GM23248 (cell line): ENCODE measurements at regions not wholly inside any gene's neighbourhood (a gene's known extent, or its start where the extent isn't known, plus 50 kb on each side); places are given as distances from the start of the nearest gene placed in this dataset.

ENCODE experiments used
- EZH2 ChIP-seq: fragments of 200-600 bp; sonication (generic); IDR thresholded peaks from 2 replicates; pipeline ENCODE4 v1.6.1; 2018; ENCODE audit warnings: antibody characterized with exemption, mild to moderate bottlenecking; ENCODE audit not compliant: insufficient read depth, poor library complexity, severe bottlenecking
- EZH2phosphoT487 ChIP-seq: fragments of 200-600 bp; sonication (generic); IDR thresholded peaks from 2 replicates; pipeline ENCODE4 v1.6.1; 2018; ENCODE audit warnings: antibody characterized with exemption, moderate library complexity, mild to moderate bottlenecking, low read depth; ENCODE audit not compliant: insufficient read depth

- no peak for TF ChIP-seq EZH2phosphoT487
- TF ChIP-seq EZH2: no peak
These were observed 192.8 kb downstream of the PRDM2 start for GRCh38 chr1:13892671-13893325.
